ENCODE measurements at regions not wholly inside any gene's neighbourhood (a gene's known extent, or its start where the extent isn't known, plus 50 kb on each side); places are given as distances from the start of the nearest gene placed in this dataset.

DNA sequence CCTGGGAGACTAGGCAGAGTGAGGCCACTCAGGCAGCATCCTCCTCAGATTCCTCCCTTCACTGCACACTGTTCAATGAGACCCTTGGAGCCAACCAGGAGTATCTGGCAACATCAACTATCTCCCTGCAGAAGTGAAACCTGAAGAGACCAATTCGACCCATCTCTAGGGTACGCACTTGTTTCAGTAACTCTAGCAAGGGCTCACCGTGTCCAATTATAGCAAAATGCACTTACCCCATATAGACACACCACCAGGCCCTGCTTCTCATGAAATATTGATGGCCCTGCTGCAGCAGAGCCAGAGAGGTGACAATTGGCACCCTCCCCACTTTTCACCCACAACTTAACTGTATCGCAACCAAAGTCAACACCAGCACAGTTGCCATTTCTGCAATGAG, 196.1 kb upstream of the IGF1R start:
- Histone ChIP-seq H3K4me1 (no peaks in the 10 kb centered on the region), H3K4me3 (no peak overlapping the region), H3K27me3 (peaks cover 0 to 7% (median 0%) of the 10 kb centered on the region in 4 donors), H3K9me3 (no peaks in the 10 kb centered on the region), H3K36me3 (no peaks in the 10 kb centered on the region), H3K27ac (no peak overlapping the region)
- TF ChIP-seq POLR2A (IDR thresholded peaks at IDR 0.05) = no peak
- TF ChIP-seq, protein P1, sequence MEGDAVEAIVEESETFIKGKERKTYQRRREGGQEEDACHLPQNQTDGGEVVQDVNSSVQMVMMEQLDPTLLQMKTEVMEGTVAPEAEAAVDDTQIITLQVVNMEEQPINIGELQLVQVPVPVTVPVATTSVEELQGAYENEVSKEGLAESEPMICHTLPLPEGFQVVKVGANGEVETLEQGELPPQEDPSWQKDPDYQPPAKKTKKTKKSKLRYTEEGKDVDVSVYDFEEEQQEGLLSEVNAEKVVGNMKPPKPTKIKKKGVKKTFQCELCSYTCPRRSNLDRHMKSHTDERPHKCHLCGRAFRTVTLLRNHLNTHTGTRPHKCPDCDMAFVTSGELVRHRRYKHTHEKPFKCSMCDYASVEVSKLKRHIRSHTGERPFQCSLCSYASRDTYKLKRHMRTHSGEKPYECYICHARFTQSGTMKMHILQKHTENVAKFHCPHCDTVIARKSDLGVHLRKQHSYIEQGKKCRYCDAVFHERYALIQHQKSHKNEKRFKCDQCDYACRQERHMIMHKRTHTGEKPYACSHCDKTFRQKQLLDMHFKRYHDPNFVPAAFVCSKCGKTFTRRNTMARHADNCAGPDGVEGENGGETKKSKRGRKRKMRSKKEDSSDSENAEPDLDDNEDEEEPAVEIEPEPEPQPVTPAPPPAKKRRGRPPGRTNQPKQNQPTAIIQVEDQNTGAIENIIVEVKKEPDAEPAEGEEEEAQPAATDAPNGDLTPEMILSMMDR (IDR thresholded peaks at IDR 0.05) = no peak
- intact Hi-C loops (cut with DNase I) = no loop called here
- no peak for DNase-seq
- WGBS, 2 donors = 84 to 90% methylated on average over 4 of the region's 4 CpGs

DNA sequence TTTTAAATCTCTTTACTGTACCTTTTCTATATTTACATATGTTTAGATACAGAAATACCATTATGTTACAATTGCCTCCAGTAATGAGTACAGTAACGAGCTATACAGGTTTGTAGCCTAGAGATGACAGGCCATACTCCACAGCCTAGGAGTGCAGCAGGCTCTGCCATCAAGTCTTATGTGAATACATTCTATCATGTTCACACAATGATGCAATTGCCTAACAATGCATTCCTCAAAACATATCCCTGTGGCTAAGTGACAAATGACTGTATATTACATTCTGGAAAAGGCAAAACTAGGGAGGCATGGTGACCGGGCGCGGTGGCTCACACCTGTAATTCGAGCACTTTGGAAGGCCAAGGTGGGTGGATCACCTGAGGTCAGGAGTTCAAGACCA, 192.4 kb upstream of the IGF1R start:
- no peak for DNase-seq
- Histone ChIP-seq H3K4me1 (no peaks in the 10 kb centered on the region), H3K9me3 (no peaks in the 10 kb centered on the region), H3K4me3 (no peak overlapping the region), H3K36me3 (no peaks in the 10 kb centered on the region), H3K27me3 (no peaks in the 10 kb centered on the region), H3K27ac (no peak overlapping the region)
- intact Hi-C loops (cut with DNase I) = no loop called here
- WGBS, 2 donors = 76 to 83% methylated on average over 5 of the region's 5 CpGs
- TF ChIP-seq, protein P1 (IDR thresholded peaks at IDR 0.05) = no peak
- no peak for TF ChIP-seq POLR2A (IDR thresholded peaks at IDR 0.05)

DNA sequence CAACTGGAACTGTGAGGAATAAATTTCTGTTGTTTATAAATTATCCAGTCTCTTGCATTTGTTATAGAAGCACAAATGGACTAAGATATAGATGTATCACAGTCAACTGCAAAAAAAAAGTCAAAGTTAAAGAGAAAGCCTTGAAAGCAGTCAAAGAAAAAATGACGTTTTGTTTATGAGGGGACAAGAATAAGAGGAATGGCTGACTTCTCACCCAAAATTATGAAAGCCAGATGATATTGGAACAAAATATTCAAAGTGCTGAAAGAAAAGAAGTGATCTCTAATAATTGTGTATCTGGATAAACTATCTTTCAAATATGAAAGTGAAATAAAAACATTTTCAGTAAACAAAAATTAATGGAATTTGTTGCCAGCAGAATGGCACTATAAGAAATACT, 171.8 kb upstream of the IGF1R start:
- WGBS, 2 donors = 73 to 85% methylated on average over 1 of the region's 1 CpG
- H3K27me3 ChIP-seq = no peaks in the 10 kb centered on the region

DNA sequence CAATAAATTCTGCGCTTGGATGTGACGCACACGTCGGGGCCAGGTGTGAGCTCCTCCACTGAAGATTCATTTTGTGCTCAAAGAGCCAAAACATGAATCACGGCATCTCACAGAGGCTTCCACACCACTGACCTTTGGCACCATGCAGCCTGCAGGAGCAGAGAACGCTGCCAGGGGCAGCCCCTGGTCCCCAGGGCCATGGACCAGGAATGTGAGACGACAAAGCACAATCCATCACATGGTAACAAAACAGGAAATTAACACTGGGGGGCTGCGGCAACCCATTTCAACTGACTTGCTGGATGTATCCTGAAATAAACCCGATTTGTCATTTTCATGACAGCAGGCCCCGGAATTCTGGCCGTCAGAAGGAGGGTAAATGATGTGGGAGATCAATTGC, 167.5 kb upstream of the IGF1R start:
- no peak for TF ChIP-seq POLR2A (IDR thresholded peaks at IDR 0.05)
- TF ChIP-seq, protein P1 (IDR thresholded peaks at IDR 0.05) = no peak
- no peak for DNase-seq
- intact Hi-C loops (cut with DNase I) = no loop called here
- Histone ChIP-seq H3K36me3 (no peaks in the 10 kb centered on the region), H3K9me3 (peaks cover 0 to 15% (median 13%) of the 10 kb centered on the region in 3 donors), H3K4me3 (no peak overlapping the region), H3K27me3 (no peaks in the 10 kb centered on the region), H3K27ac (no peak overlapping the region), H3K4me1 (no peaks in the 10 kb centered on the region)
- 57 to 67% methylated on average over 10 to 11 of the region's 11 CpGs for WGBS, 2 donors

More for the DNA sequence above, 171.8 kb upstream of the IGF1R start:
- no peak overlapping the region for H3K4me3 ChIP-seq
- H3K4me1 ChIP-seq = no peaks in the 10 kb centered on the region
- no peak for DNase-seq
- no peaks in the 10 kb centered on the region for H3K36me3 ChIP-seq
- intact Hi-C loops (cut with DNase I) = no loop called here
- TF ChIP-seq, protein P1 (IDR thresholded peaks at IDR 0.05) = no peak
- no peak for TF ChIP-seq POLR2A (IDR thresholded peaks at IDR 0.05)
- H3K9me3 ChIP-seq = peaks cover 0 to 13% (median 6%) of the 10 kb centered on the region in 3 donors
- H3K27ac ChIP-seq = no peak overlapping the region

DNA sequence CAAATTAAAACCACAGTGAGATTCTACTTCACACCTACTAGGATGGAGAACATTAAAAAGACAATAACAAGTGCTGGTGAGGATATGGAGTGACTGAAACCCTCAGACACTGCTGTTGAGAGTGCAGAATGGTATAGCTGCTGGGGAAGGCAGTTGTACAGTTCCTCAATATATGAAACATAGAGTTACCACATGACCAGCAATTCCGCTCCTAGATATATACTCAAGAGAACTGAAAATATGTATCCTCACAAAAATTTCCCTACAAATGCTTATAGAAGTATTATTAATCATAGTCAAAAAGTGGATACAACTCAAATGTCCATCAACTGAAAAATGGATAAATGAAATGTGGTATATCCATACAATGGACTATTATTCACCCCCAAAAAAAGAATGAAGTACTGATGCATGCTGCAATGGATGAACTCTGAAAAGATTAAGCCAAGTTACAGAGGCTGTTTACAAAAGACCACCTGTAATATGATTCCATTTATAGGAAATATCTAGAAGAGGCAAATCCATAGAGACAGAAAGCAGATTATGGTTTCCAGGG, 164.7 kb upstream of the IGF1R start:
- 83 to 89% methylated on average over 1 of the region's 1 CpG for WGBS, 2 donors
- no peak overlapping the region for H3K4me3 ChIP-seq
- intact Hi-C loops (cut with DNase I) = no loop called here

More for the DNA sequence above, 164.7 kb upstream of the IGF1R start:
- H3K36me3 ChIP-seq = no peaks in the 10 kb centered on the region
- H3K27me3 ChIP-seq = no peaks in the 10 kb centered on the region
- no peak for DNase-seq
- peaks cover 0 to 8% (median 0%) of the 10 kb centered on the region in 3 donors for H3K9me3 ChIP-seq
- no peaks in the 10 kb centered on the region for H3K4me1 ChIP-seq
- TF ChIP-seq, protein P1 (IDR thresholded peaks at IDR 0.05) = no peak
- no peak for TF ChIP-seq POLR2A (IDR thresholded peaks at IDR 0.05)
- no peak overlapping the region for H3K27ac ChIP-seq

All from esophagus squamous epithelium (tissue), 5 donors.